ENCODE measurements at regions not wholly inside any gene's neighbourhood (a gene's known extent, or its start where the extent isn't known, plus 50 kb on each side); places are given as distances from the start of the nearest gene placed in this dataset.
"Not testable (repeated sequence)": the region's sequence is repeated elsewhere in the genome, so short reads cannot be mapped to it uniquely, and the experiment has no call there.

- no peak for DNase-seq (ENCODE audit: low spot score)
These were observed 245.9 kb downstream of the MID1IP1 start for GRCh38 chrX:39047174-39047573.

- no peak for DNase-seq (ENCODE audit: low spot score)
These were observed 248.7 kb downstream of the MID1IP1 start for GRCh38 chrX:39049975-39050374.

- no peak for DNase-seq (ENCODE audit: low spot score)
These were observed 249.2 kb downstream of the MID1IP1 start for GRCh38 chrX:39050427-39050826.

- no peak for DNase-seq (ENCODE audit: low spot score)
These were observed 251.5 kb downstream of the MID1IP1 start for GRCh38 chrX:39052751-39053150.

GRCh38 chrX:39058724-39059123 lies 257.5 kb downstream of the MID1IP1 start:
- no peak for DNase-seq (ENCODE audit: low spot score)

- no peak for DNase-seq (ENCODE audit: low spot score)
These were observed 258.6 kb downstream of the MID1IP1 start for GRCh38 chrX:39059866-39060265.

GRCh38 chrX:39063037-39063436 lies 261.8 kb downstream of the MID1IP1 start:
- no peak for DNase-seq (ENCODE audit: low spot score)

- DNase-seq (ENCODE audit: low spot score), result no peak
These were observed 262.4 kb downstream of the MID1IP1 start for GRCh38 chrX:39063702-39064101.

GRCh38 chrX:39065051-39065871 lies 264.0 kb downstream of the MID1IP1 start:
- no peak for DNase-seq (ENCODE audit: low spot score)

GRCh38 chrX:39067866-39068265 lies 266.6 kb downstream of the MID1IP1 start:
- DNase-seq (ENCODE audit: low spot score), result no peak

- DNase-seq (ENCODE audit: low spot score), result not testable (repeated sequence)
These were observed 267.4 kb downstream of the MID1IP1 start for GRCh38 chrX:39068634-39069033.

GRCh38 chrX:39070009-39070408 lies 268.8 kb downstream of the MID1IP1 start:
- no peak for DNase-seq (ENCODE audit: low spot score)

- DNase-seq (ENCODE audit: low spot score), result no peak
These were observed 271.9 kb downstream of the MID1IP1 start for GRCh38 chrX:39073131-39073530.

GRCh38 chrX:39096599-39096998 lies 295.3 kb downstream of the MID1IP1 start:
- DNase-seq (ENCODE audit: low spot score), result no peak

- DNase-seq (ENCODE audit: low spot score), result no peak
These were observed 303.5 kb downstream of the MID1IP1 start for GRCh38 chrX:39104745-39105144.

GRCh38 chrX:39112143-39112542 lies 310.9 kb downstream of the MID1IP1 start:
- DNase-seq (ENCODE audit: low spot score), result no peak

- no peak for DNase-seq (ENCODE audit: low spot score)
These were observed 313.9 kb downstream of the MID1IP1 start for GRCh38 chrX:39115166-39115565.

GRCh38 chrX:39117101-39117500 lies 315.8 kb downstream of the MID1IP1 start:
- no peak for DNase-seq (ENCODE audit: low spot score)

- DNase-seq (ENCODE audit: low spot score), result no peak
These were observed 320.6 kb downstream of the MID1IP1 start for GRCh38 chrX:39121903-39122302.

GRCh38 chrX:39125834-39126233 lies 324.6 kb downstream of the MID1IP1 start:
- DNase-seq (ENCODE audit: low spot score), result no peak

GRCh38 chrX:39133971-39134370 lies 332.7 kb downstream of the MID1IP1 start:
- DNase-seq (ENCODE audit: low spot score), result no peak

GRCh38 chrX:39137363-39137954 lies 336.2 kb downstream of the MID1IP1 start:
- no peak for DNase-seq (ENCODE audit: low spot score)

- DNase-seq (ENCODE audit: low spot score), result no peak
These were observed 339.3 kb downstream of the MID1IP1 start for GRCh38 chrX:39140581-39140980.

GRCh38 chrX:39144323-39144722 lies 343.1 kb downstream of the MID1IP1 start:
- DNase-seq (ENCODE audit: low spot score), result no peak
